Fibroblast of the aortic adventitia (primary cell): ENCODE measurements at regions not wholly inside any gene's neighbourhood (a gene's known extent, or its start where the extent isn't known, plus 50 kb on each side); places are given as distances from the start of the nearest gene placed in this dataset.

Source experiments
- DNase-seq: peaks from one replicate; pipeline ENCODE4 v3.0.0-alpha.2; 2010; ENCODE audit warnings: low read depth
- H3K4me3 ChIP-seq: 2 replicates; pipeline ENCODE4 v1.5.1; 2011; ENCODE audit warnings: low read depth, mild to moderate bottlenecking, control low read depth, low read length, moderate library complexity
- CTCF ChIP-seq: IDR thresholded peaks from 2 replicates; pipeline ENCODE4 v1.5.1; 2011; ENCODE audit warnings: mild to moderate bottlenecking, low read length, control low read depth, inconsistent platforms; ENCODE audit not compliant: insufficient read depth

DNA sequence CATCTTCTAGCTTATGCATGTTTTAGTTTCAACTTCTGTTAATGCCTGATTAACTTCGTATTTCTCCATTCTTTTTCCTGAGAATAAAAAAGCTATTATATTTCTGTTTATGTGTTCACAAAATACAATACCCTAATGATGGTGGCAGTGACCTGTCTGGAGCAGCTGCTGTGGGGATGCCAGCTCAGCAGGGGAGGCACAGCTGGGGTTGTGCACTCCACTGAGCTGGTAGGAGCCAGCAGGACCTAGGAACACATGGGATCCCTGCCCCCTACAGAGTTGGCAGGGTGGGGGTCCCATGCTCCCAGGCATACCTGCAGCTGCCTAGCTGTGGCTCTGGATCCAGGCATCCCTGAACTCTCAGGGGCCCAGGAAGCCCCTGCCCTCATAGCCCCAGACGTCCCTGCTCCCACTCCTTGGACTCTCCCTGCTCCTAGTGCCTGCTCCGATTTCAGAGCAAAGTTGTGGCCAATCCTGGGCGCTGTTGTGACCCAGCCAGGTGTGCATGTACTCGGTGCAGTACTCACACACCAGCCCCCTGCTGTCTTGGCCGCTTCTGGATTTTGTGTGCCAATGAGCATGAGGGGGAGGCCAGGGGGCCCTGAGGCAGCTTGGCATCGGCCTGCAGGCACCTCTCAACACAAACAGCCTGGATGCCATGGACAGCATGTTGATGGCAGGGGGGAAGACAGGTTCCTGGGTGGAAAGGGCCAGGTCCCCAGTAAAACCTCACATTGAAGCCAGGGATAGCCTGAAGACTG is 546.0 kb downstream of the ZNF804A start:
- H3K4me3 ChIP-seq = no peak overlapping the region
- TF ChIP-seq CTCF = no peak
- DNase-seq = no peak

DNA sequence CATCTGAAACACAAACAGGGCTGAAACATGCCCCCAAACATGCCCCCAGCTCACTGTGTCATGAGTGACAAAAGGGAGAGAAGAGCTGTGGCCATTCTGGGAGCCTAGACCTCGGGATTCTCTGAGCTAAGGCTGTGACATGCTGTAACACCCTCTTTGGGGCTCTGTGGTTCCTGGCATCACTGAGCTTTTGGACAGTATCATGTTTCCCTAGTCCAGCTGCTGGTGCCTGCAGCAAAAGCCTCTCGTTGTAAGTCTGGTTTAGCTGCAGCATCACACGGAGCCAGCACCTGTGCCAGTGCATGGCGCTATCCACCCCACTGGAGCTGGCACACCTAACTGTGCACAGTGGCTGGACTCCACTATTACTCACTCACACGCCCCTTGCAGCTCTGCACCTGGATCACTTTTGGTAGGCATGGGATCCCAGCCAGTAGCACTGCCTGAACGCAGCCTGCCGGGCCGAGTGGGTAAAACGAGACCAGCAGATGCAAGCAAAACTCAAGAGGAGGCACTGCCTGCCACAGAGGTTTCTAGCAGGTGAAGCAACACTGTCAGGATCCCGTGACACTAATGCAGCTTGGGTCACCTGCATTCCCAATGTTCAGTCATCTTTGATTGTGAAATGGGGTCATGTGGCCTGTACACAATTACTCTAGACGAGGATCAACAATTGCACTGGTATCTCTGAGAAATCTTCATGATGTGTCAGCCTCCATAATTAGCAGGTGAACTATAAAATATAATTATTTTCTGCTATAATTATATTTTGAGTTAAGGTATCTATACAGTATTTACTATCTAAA is 547.2 kb downstream of the ZNF804A start:
- TF ChIP-seq CTCF = no peak
- DNase-seq = no peak

DNA sequence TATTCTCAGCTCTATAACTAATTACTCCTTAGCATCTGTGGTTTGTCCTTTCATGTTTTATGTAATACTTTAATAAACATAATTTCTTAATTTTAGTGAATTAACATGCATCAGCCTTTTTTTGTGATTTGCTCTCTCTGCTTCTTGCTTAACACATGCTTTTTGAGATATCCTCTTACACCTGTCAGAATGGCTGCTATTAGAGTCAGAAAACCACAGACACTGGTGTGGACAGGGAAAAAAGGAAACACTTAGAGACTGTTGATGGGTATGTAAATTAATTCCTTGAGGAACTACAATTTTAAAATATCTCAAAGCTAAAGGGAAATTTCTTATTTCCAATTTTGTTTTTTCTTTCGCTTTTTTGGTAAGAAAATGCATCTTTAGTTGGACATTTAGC is 549.0 kb downstream of the ZNF804A start:
- DNase-seq = no peak
- H3K4me3 ChIP-seq = no peak overlapping the region
- TF ChIP-seq CTCF = no peak

More for the DNA sequence above, 547.2 kb downstream of the ZNF804A start:
- H3K4me3 ChIP-seq = no peak overlapping the region

GRCh38 chr2:185152186-185152585 is 553.9 kb downstream of the ZNF804A start:
- no peak for DNase-seq
- no peak overlapping the region for H3K4me3 ChIP-seq
- no peak for TF ChIP-seq CTCF

DNA sequence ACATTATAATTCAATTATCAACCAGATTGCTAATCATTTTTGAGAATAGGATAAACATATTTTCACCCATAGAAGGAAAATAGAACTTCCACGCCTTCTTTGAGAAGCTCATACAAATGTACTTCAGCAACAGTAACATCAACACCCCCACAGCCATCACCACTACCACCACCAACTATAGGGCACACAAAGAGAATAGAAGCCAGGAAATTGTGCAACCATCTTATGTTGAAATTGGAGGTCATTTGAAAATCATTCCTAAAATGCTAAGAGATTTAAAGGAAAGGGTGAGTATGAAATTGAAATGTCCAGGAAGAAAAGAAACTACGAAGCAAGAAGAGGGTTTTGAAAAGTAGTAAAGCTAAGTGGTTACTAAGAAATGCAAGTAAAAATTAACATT is 563.4 kb downstream of the ZNF804A start:
- DNase-seq = no peak
- no peak for TF ChIP-seq CTCF
- no peak overlapping the region for H3K4me3 ChIP-seq

DNA sequence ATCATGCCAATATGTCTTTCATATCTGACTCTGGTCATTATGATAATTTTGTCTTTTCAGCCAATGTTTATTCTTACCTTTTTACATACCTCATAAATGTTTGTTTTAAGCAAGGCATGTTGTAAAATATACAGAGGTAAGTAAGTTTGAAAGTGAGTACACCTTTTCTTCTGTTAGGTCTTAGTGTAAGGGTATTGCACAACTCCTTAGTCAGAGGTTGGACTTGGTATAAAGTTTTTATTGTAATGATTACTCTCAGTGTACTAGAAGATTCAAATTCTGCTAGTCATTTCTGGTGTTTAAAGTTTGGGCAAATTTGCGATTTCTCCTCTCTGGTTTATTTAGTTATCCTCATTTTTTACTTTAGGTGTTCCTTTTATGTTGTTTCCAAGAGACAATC is 564.3 kb upstream of the FSIP2 start:
- no peak overlapping the region for H3K4me3 ChIP-seq
- DNase-seq = no peak
- no peak for TF ChIP-seq CTCF
